ENCODE measurements at regions not wholly inside any gene's neighbourhood (a gene's known extent, or its start where the extent isn't known, plus 50 kb on each side); places are given as distances from the start of the nearest gene placed in this dataset.

DNA sequence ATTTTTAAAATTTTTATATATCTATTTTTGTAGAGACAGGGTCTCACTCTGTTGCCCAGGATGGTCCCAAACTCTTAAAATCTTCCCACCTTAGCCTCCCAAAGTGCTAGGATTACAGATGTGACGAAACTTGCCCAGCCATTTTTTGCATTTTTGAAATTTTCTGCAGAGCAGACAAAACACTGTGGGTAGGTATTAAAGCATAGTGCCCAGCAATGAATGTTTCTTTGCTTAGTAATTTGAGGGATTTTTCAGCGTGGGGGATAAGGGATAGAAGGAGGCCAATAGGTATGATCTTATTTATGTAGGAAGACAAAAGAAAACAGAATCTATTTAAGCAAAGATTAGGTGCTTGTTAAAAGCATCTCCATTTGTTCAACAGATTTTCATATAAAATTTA, 446.8 kb upstream of the DPH6 start (continued):
- no peak for TF ChIP-seq NR2F1 (conservative IDR thresholded peaks at IDR 0.05)
- TF ChIP-seq, protein P1, sequence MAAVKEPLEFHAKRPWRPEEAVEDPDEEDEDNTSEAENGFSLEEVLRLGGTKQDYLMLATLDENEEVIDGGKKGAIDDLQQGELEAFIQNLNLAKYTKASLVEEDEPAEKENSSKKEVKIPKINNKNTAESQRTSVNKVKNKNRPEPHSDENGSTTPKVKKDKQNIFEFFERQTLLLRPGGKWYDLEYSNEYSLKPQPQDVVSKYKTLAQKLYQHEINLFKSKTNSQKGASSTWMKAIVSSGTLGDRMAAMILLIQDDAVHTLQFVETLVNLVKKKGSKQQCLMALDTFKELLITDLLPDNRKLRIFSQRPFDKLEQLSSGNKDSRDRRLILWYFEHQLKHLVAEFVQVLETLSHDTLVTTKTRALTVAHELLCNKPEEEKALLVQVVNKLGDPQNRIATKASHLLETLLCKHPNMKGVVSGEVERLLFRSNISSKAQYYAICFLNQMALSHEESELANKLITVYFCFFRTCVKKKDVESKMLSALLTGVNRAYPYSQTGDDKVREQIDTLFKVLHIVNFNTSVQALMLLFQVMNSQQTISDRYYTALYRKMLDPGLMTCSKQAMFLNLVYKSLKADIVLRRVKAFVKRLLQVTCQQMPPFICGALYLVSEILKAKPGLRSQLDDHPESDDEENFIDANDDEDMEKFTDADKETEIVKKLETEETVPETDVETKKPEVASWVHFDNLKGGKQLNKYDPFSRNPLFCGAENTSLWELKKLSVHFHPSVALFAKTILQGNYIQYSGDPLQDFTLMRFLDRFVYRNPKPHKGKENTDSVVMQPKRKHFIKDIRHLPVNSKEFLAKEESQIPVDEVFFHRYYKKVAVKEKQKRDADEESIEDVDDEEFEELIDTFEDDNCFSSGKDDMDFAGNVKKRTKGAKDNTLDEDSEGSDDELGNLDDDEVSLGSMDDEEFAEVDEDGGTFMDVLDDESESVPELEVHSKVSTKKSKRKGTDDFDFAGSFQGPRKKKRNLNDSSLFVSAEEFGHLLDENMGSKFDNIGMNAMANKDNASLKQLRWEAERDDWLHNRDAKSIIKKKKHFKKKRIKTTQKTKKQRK (IDR thresholded peaks at IDR 0.05; ENCODE audit: low read depth, low read length), result no peak
- TF ChIP-seq RCOR1 (conservative IDR thresholded peaks at IDR 0.05; ENCODE audit: low read depth, low read length), result no peak
- no peak for TF ChIP-seq SPI1 (IDR thresholded peaks at IDR 0.05; ENCODE audit: borderline replicate concordance, insufficient read depth, low read depth, low read length)
- TF ChIP-seq, protein P2, sequence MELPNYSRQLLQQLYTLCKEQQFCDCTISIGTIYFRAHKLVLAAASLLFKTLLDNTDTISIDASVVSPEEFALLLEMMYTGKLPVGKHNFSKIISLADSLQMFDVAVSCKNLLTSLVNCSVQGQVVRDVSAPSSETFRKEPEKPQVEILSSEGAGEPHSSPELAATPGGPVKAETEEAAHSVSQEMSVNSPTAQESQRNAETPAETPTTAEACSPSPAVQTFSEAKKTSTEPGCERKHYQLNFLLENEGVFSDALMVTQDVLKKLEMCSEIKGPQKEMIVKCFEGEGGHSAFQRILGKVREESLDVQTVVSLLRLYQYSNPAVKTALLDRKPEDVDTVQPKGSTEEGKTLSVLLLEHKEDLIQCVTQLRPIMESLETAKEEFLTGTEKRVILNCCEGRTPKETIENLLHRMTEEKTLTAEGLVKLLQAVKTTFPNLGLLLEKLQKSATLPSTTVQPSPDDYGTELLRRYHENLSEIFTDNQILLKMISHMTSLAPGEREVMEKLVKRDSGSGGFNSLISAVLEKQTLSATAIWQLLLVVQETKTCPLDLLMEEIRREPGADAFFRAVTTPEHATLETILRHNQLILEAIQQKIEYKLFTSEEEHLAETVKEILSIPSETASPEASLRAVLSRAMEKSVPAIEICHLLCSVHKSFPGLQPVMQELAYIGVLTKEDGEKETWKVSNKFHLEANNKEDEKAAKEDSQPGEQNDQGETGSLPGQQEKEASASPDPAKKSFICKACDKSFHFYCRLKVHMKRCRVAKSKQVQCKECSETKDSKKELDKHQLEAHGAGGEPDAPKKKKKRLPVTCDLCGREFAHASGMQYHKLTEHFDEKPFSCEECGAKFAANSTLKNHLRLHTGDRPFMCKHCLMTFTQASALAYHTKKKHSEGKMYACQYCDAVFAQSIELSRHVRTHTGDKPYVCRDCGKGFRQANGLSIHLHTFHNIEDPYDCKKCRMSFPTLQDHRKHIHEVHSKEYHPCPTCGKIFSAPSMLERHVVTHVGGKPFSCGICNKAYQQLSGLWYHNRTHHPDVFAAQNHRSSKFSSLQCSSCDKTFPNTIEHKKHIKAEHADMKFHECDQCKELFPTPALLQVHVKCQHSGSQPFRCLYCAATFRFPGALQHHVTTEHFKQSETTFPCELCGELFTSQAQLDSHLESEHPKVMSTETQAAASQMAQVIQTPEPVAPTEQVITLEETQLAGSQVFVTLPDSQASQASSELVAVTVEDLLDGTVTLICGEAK (IDR thresholded peaks at IDR 0.05; ENCODE audit: borderline replicate concordance), result no peak

- SMC1A ChIA-PET (ENCODE audit: uncharacterized antibody, unreplicated experiment), result interaction anchor here (1.3 to 1.6 kb wide), 2 partner anchors 10 to 15 kb away, joined by 4 to 5 read pairs; no protein-coding TSS in a partner anchor
- TF ChIP-seq, protein P2 (IDR thresholded peaks at IDR 0.05; ENCODE audit: borderline replicate concordance), result no peak
- TF ChIP-seq, protein P3, sequence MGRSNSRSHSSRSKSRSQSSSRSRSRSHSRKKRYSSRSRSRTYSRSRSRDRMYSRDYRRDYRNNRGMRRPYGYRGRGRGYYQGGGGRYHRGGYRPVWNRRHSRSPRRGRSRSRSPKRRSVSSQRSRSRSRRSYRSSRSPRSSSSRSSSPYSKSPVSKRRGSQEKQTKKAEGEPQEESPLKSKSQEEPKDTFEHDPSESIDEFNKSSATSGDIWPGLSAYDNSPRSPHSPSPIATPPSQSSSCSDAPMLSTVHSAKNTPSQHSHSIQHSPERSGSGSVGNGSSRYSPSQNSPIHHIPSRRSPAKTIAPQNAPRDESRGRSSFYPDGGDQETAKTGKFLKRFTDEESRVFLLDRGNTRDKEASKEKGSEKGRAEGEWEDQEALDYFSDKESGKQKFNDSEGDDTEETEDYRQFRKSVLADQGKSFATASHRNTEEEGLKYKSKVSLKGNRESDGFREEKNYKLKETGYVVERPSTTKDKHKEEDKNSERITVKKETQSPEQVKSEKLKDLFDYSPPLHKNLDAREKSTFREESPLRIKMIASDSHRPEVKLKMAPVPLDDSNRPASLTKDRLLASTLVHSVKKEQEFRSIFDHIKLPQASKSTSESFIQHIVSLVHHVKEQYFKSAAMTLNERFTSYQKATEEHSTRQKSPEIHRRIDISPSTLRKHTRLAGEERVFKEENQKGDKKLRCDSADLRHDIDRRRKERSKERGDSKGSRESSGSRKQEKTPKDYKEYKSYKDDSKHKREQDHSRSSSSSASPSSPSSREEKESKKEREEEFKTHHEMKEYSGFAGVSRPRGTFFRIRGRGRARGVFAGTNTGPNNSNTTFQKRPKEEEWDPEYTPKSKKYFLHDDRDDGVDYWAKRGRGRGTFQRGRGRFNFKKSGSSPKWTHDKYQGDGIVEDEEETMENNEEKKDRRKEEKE (IDR thresholded peaks at IDR 0.05), result no peak
- no peak for TF ChIP-seq ZNF384 (IDR thresholded peaks at IDR 0.05; ENCODE audit: borderline replicate concordance, low read depth, low read length)
Observed at GRCh38 chr15:35993196-35993595, 447.2 kb upstream of the DPH6 start.

More at GRCh38 chr15:35993196-35993595, 447.2 kb upstream of the DPH6 start:
- H3K9me3 ChIP-seq (replicated peaks; ENCODE audit: control insufficient read depth, insufficient read depth, low read length), result no peaks in the 10 kb centered on the region
- H3K27ac ChIP-seq (ENCODE audit: control insufficient read depth, insufficient read depth), result no peak overlapping the region
- no peaks in the 10 kb centered on the region for H3K27me3 ChIP-seq (replicated peaks in 1 of 2; ENCODE audit: control insufficient read depth in 2 of 2, insufficient read depth in 2 of 2, low read length in 1 of 2)
- no peak overlapping the region for H3K4me3 ChIP-seq
- DNase-seq (ENCODE audit: low read depth, low spot score) (no peak), ATAC-seq (no peak), FAIRE-seq (no peak)
- H3K4me1 ChIP-seq (ENCODE audit: control insufficient read depth, insufficient read depth, low read length), result no peaks in the 10 kb centered on the region
- intact Hi-C loops (cut with micrococcal nuclease; ENCODE audit: unreplicated experiment), result no loop called here
- ChIA-PET POLR2A (no interaction called here), RAD21 (ENCODE audit: unreplicated experiment) (no interaction called here), CTCF (interaction anchor here (1.3 kb wide), 1 partner anchor 13 kb away, joined by 3 read pairs; no protein-coding TSS in a partner anchor)
- H2AFZ ChIP-seq (ENCODE audit: control insufficient read depth, low read depth, low read length), result no peak overlapping the region
- no peak overlapping the region for H3K9ac ChIP-seq (ENCODE audit: control insufficient read depth, insufficient read depth, low read length)
- H4K20me1 ChIP-seq (ENCODE audit: control insufficient read depth, insufficient read depth), result no peaks in the 10 kb centered on the region
- no peak overlapping the region for H3K4me2 ChIP-seq (ENCODE audit: control insufficient read depth, insufficient read depth)
- no peaks in the 10 kb centered on the region for H3K79me2 ChIP-seq (ENCODE audit: control insufficient read depth, insufficient read depth, low read length)
- in situ Hi-C loops (cut with MboI), result no loop called here
- BruUV-seq (replicated peaks), result no TSS peak
- no peaks in the 10 kb centered on the region for H3K36me3 ChIP-seq (ENCODE audit: control insufficient read depth in 2 of 2, insufficient read depth in 2 of 2, low read length in 1 of 2)

All from GM12878 (cell line).